ENCODE measurements at regions not wholly inside any gene's neighbourhood (a gene's known extent, or its start where the extent isn't known, plus 50 kb on each side); places are given as distances from the start of the nearest gene placed in this dataset.

- DNase-seq (ENCODE audit: low read depth): peak; percentile 90
- no peak for TF ChIP-seq CTCF (conservative IDR thresholded peaks at IDR 0.05; ENCODE audit: low read depth, low read length)
- peak overlapping the region; percentile 28 for H3K4me3 ChIP-seq (ENCODE audit: low read depth, low read length)
Observed at GRCh38 chr3:72336821-72337479, 511.3 kb downstream of the SHQ1 start.

GRCh38 chr3:72336114-72336651 lies 512.1 kb downstream of the SHQ1 start:
- DNase-seq (ENCODE audit: low read depth): no peak
- no peak for TF ChIP-seq CTCF (conservative IDR thresholded peaks at IDR 0.05; ENCODE audit: low read depth, low read length)
- H3K4me3 ChIP-seq (ENCODE audit: low read depth, low read length): no peak overlapping the region

GRCh38 chr3:72335458-72336095 lies 512.7 kb downstream of the SHQ1 start:
- DNase-seq (ENCODE audit: low read depth): no peak
- no peak for TF ChIP-seq CTCF (conservative IDR thresholded peaks at IDR 0.05; ENCODE audit: low read depth, low read length)

GRCh38 chr3:72334681-72335457 lies 513.4 kb downstream of the SHQ1 start:
- DNase-seq (ENCODE audit: low read depth): no peak
- TF ChIP-seq CTCF (conservative IDR thresholded peaks at IDR 0.05; ENCODE audit: low read depth, low read length): no peak
- no peak overlapping the region for H3K4me3 ChIP-seq (ENCODE audit: low read depth, low read length)

More at GRCh38 chr3:72335458-72336095, 512.7 kb downstream of the SHQ1 start:
- H3K4me3 ChIP-seq (ENCODE audit: low read depth, low read length): no peak overlapping the region

DNA sequence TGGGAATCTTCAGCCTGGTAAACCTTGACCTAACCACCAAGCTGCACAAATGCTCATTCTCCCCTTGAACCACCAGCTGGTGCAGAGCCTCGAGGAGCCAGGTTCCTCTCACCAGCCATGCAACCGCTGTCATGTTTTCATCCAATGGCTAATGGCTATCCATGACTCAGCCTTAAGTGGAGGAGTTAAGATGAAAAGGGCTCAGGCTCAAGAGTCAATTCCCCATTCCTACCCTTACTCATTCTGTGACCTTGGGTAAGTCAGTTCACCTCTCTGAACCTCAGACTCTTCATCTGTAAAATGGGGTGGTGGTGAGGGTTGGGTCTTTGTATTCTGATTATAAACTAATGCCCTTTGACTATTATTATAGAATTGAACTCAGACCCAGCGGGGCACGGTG lies 515.6 kb downstream of the SHQ1 start:
- DNase-seq (ENCODE audit: low read depth): no peak
- no peak overlapping the region for H3K4me3 ChIP-seq (ENCODE audit: low read depth, low read length)
- TF ChIP-seq CTCF (conservative IDR thresholded peaks at IDR 0.05; ENCODE audit: low read depth, low read length): no peak

DNA sequence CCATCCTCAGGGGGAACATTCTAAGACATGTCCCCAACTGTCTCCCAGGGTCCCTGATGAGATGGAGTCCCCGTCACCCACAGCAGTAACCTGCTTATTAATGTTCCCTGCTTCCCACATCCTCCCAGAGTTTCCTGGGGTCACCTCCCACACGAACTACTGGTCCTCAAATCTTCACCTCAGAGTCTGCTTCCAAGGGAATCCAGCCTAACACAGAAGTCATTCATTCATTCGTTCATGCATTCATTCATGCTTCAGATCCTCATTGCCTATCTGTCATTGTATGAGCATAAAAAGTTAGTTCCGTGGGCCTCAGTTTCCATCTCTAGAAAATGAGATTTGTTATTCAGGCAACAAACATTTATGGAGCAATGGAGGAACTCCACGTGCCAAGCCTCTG lies 516.2 kb downstream of the SHQ1 start:
- H3K4me3 ChIP-seq (ENCODE audit: low read depth, low read length): no peak overlapping the region
- DNase-seq (ENCODE audit: low read depth): no peak
- no peak for TF ChIP-seq CTCF (conservative IDR thresholded peaks at IDR 0.05; ENCODE audit: low read depth, low read length)

Measured in choroid plexus epithelial cell (primary cell).